GM19395 (cell line): ENCODE measurements at regions not wholly inside any gene's neighbourhood (a gene's known extent, or its start where the extent isn't known, plus 50 kb on each side); places are given as distances from the start of the nearest gene placed in this dataset.
"Not testable (repeated sequence)": the region's sequence is repeated elsewhere in the genome, so short reads cannot be mapped to it uniquely, and the experiment has no call there.

ENCODE experiments used
- ATAC-seq: cut with Tn5 transposase; IDR thresholded peaks from one replicate; pipeline ENCODE4 v1.9.1; 2021; ENCODE audit warnings: mild to moderate bottlenecking, moderate library complexity; ENCODE audit not compliant: unreplicated experiment

- ATAC-seq = no peak
Measured at GRCh38 chr12:123062681-123063486, 82.4 kb downstream of the ARL6IP4 start.

GRCh38 chr12:123061441-123062205 lies 81.1 kb downstream of the ARL6IP4 start:
- no peak for ATAC-seq

- ATAC-seq = no peak
Measured at GRCh38 chr12:123059500-123059899, 79.0 kb downstream of the ARL6IP4 start.

GRCh38 chr12:123058980-123059379 lies 78.5 kb downstream of the ARL6IP4 start:
- no peak for ATAC-seq

- ATAC-seq = no peak
Measured at GRCh38 chr12:123058481-123058880, 78.0 kb downstream of the ARL6IP4 start.

- no peak for ATAC-seq
Measured at GRCh38 chr12:123057513-123058265, 77.2 kb downstream of the ARL6IP4 start.

- ATAC-seq = no peak
Measured at GRCh38 chr12:123056709-123057108, 76.2 kb downstream of the ARL6IP4 start.

- no peak for ATAC-seq
Measured at GRCh38 chr12:123056053-123056452, 75.6 kb downstream of the ARL6IP4 start.

- ATAC-seq = no peak
Measured at GRCh38 chr12:123055281-123055766, 74.8 kb downstream of the ARL6IP4 start.

GRCh38 chr12:123054371-123054770 lies 73.9 kb downstream of the ARL6IP4 start:
- ATAC-seq = no peak

- no peak for ATAC-seq
Measured at GRCh38 chr12:123051556-123051955, 71.1 kb downstream of the ARL6IP4 start.

- no peak for ATAC-seq
Measured at GRCh38 chr12:123050913-123051312, 70.4 kb downstream of the ARL6IP4 start.

- no peak for ATAC-seq
Measured at GRCh38 chr12:123050331-123050831, 69.9 kb downstream of the ARL6IP4 start.

- ATAC-seq = no peak
Measured at GRCh38 chr12:123049398-123050240, 69.1 kb downstream of the ARL6IP4 start.

GRCh38 chr12:123047892-123048291 lies 67.4 kb downstream of the ARL6IP4 start:
- not testable (repeated sequence) for ATAC-seq

- no peak for ATAC-seq
Measured at GRCh38 chr12:123047289-123047688, 66.8 kb downstream of the ARL6IP4 start.

GRCh38 chr12:123046431-123046830 lies 66.0 kb downstream of the ARL6IP4 start:
- no peak for ATAC-seq

- no peak for ATAC-seq
Measured at GRCh38 chr12:123045678-123046077, 65.2 kb downstream of the ARL6IP4 start.

GRCh38 chr12:123044351-123044750 lies 63.9 kb downstream of the ARL6IP4 start:
- no peak for ATAC-seq

GRCh38 chr12:123043536-123044001 lies 63.1 kb downstream of the ARL6IP4 start:
- no peak for ATAC-seq
